Thyroid gland (tissue), 4 donors: ENCODE measurements at regions not wholly inside any gene's neighbourhood (a gene's known extent, or its start where the extent isn't known, plus 50 kb on each side); places are given as distances from the start of the nearest gene placed in this dataset.
"Not testable (repeated sequence)": the region's sequence is repeated elsewhere in the genome, so short reads cannot be mapped to it uniquely, and the experiment has no call there.

Source experiments
- DNase-seq, 2 donors: peaks; one replicate each; pipeline ENCODE4 v3.0.0-alpha.2; 2019
- H3K27ac ChIP-seq, 3 donors: fragments of 200-600 bp; sonication (generic); 1 replicate in 2 of 3; 2 replicates in 1 of 3; pipeline ENCODE4 v1.5.1; 2016 to 2019; ENCODE audit warnings: mild to moderate bottlenecking in 1 of 3, moderate library complexity in 1 of 3
- H3K27me3 ChIP-seq: fragments of 200-600 bp; sonication (generic); one replicate; pipeline ENCODE4 v1.5.1; 2019
- H3K36me3 ChIP-seq, 2 donors: fragments of 200-600 bp; sonication (generic); one replicate each; pipeline ENCODE4 v1.5.1; 2016 to 2019
- H3K4me1 ChIP-seq, 2 donors: fragments of 200-600 bp; sonication (generic); one replicate each; pipeline ENCODE4 v1.5.1; 2017 to 2019
- H3K4me3 ChIP-seq, 3 donors: fragments of 200-600 bp; sonication (generic); replicated peaks in 1 of 3; 1 replicate in 2 of 3; 2 replicates in 1 of 3; pipeline ENCODE4 v1.5.1; 2016; ENCODE audit warnings: mild to moderate bottlenecking in 1 of 3
- H3K9me3 ChIP-seq: fragments of 200-600 bp; sonication (generic); one replicate; pipeline ENCODE4 v1.5.1; 2017
- CTCF ChIP-seq, 6 experiments: fragments of 200-600 bp in 3 of 6; fragments of 450-650 bp in 3 of 6; sonication (generic) in 3 of 6; IDR thresholded peaks; one replicate each; pipeline ENCODE4 v1.5.1; 2016 to 2019; ENCODE audit warnings: antibody characterized with exemption in 6 of 6, mild to moderate bottlenecking in 2 of 6, inconsistent platforms in 1 of 6, moderate library complexity in 1 of 6
- POLR2A ChIP-seq, 2 donors: fragments of 450-650 bp; IDR thresholded peaks; one replicate each; pipeline ENCODE4 v1.6.1; 2017; ENCODE audit warnings: antibody characterized with exemption in 2 of 2, mild to moderate bottlenecking in 2 of 2, moderate library complexity in 1 of 2
- WGBS, 2 donors: methylation state at CpG; one replicate each; pipeline ENCODE4 v1.1.5; 2017; 5-methylcytosine and 5-hydroxymethylcytosine counted together
- intact Hi-C: fragments of 100-400 bp; cut with DNase I; formaldehyde crosslinking; loops from one replicate; pipeline ENCODE4 v1.15.1; 2023

DNA sequence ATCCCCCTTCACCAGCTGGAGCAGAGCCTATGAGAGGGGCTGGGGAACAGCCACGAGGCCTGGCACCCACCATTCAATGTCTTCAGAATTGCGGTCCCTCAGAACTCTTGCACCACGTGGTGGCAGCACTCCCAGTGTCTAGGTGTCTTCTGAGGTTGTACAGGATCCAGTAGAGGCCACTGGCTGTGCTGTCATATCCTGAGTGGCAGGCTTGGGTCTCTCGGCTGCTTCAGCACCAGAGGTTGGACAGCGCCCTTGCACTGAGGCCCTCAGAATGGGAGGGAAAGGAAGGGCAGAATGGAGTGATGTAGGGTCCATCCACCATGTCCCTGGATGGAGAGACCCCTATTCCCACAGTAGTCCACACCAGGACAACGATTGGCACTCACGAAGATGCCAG is 112.0 kb upstream of the TEKT4 start:
- Histone ChIP-seq H3K4me3 (no peak overlapping the region), H3K4me1 (no peaks in the 10 kb centered on the region), H3K27me3 (no peaks in the 10 kb centered on the region), H3K27ac (no peak overlapping the region), H3K9me3 (no peaks in the 10 kb centered on the region), H3K36me3 (no peaks in the 10 kb centered on the region)
- intact Hi-C loops, result no loop called here
- peak in 1 of 2 donors; percentile 14 for DNase-seq
- TF ChIP-seq CTCF (IDR thresholded peaks at IDR 0.05) (no peak), POLR2A (IDR thresholded peaks at IDR 0.05) (no peak)
- 25 to 29% methylated on average over 3 to 6 of the region's 7 CpGs for WGBS, 2 donors

DNA sequence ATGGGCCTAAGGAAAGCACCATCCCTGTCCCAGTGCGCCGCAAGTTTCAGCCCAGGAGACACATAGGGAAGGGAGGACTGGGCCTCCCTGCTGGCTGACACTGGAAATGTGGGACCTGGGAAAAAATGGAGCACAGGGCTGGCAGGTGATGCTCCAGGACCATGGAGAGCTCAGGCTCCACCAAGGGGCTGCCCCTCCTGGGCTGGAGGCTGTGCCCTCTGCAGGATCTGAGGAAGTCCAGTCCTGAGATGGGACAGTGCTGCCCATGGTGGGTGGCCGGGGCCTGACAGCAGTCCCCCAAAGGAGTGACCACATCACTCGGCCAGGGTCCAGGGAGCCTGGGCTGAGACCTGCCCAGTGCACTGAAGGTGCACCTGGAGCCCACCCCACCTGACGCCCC is 108.6 kb upstream of the TEKT4 start:
- WGBS, 2 donors, result 50 to 87% methylated on average over 4 to 5 of the region's 5 CpGs
- TF ChIP-seq CTCF (IDR thresholded peaks at IDR 0.05) (no peak), POLR2A (IDR thresholded peaks at IDR 0.05) (no peak)
- H3K36me3 ChIP-seq, result no peaks in the 10 kb centered on the region
- no peaks in the 10 kb centered on the region for H3K27me3 ChIP-seq
- intact Hi-C loops, result no loop called here
- H3K4me1 ChIP-seq, result no peaks in the 10 kb centered on the region
- no peak overlapping the region for H3K27ac ChIP-seq
- no peaks in the 10 kb centered on the region for H3K9me3 ChIP-seq
- no peak for DNase-seq
- H3K4me3 ChIP-seq, result no peak overlapping the region

DNA sequence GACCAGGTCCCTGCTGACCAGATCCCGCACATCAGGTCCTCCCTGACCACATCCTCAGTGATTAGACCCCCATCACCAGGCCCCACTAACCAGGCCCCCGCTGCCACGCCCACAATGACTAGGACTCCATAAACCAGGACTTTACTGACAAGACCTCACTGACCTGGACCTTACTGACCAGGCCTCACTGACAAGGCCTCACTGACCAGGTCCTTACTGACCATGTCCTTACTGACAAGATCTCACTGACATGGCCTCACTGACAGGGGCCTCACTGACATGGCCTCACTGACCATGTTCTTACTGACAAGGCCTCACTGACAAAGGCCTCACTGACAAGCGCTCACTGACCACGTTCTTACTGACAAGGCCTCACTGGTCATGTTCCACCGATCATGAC is 107.9 kb upstream of the TEKT4 start:
- Histone ChIP-seq H3K36me3 (no peaks in the 10 kb centered on the region), H3K27ac (no peak overlapping the region), H3K9me3 (no peaks in the 10 kb centered on the region), H3K4me1 (no peaks in the 10 kb centered on the region), H3K27me3 (no peaks in the 10 kb centered on the region), H3K4me3 (no peak overlapping the region)
- TF ChIP-seq CTCF (IDR thresholded peaks at IDR 0.05) (no peak), POLR2A (IDR thresholded peaks at IDR 0.05) (no peak)
- WGBS, 2 donors, result 91 to 97% methylated on average over 5 to 6 of the region's 6 CpGs
- DNase-seq, result no peak
- intact Hi-C loops, result no loop called here

GRCh38 chr2:94764331-94764730 is 106.9 kb upstream of the TEKT4 start:
- H3K4me3 ChIP-seq, H3K36me3 ChIP-seq, H3K27ac ChIP-seq, H3K27me3 ChIP-seq, H3K4me1 ChIP-seq, intact Hi-C loops, DNase-seq, H3K9me3 ChIP-seq: not testable (repeated sequence)
- WGBS, 2 donors, result 90 to 92% methylated on average over 3 of the region's 3 CpGs

DNA sequence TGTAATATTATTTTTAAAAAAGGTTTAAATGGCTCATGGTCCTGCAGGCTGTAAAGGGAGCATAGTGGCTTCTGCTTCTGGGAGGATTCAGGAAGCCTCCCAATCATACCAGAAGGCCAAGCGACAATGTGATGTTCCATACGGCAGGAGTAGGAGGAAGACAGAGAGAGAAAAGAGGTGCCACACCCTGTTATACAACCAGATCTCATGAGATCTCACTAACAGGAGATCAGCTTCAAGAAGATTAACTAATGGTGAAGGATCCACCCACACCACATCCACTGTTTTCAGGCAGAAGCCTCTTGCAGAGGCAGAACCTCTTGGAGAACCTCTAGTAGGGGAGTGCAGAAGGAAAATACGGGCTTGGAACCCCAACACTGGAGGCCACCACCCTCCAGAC is 103.9 kb upstream of the TEKT4 start:
- 92 to 93% methylated on average over 3 of the region's 3 CpGs for WGBS, 2 donors
- no peaks in the 10 kb centered on the region for H3K9me3 ChIP-seq
- intact Hi-C loops, result no loop called here
- H3K36me3 ChIP-seq, result no peaks in the 10 kb centered on the region
- no peak overlapping the region for H3K4me3 ChIP-seq
- DNase-seq, result no peak
- H3K4me1 ChIP-seq, result no peaks in the 10 kb centered on the region
- no peaks in the 10 kb centered on the region for H3K27me3 ChIP-seq
- TF ChIP-seq POLR2A (IDR thresholded peaks at IDR 0.05) (no peak), CTCF (IDR thresholded peaks at IDR 0.05) (no peak)
- no peak overlapping the region for H3K27ac ChIP-seq

- WGBS, 2 donors, result 75 to 90% methylated on average over 3 of the region's 3 CpGs
- H3K36me3 ChIP-seq, result no peaks in the 10 kb centered on the region
- no peak for TF ChIP-seq CTCF (IDR thresholded peaks at IDR 0.05)
- no peak for TF ChIP-seq POLR2A (IDR thresholded peaks at IDR 0.05)
- DNase-seq, result no peak
- H3K4me3 ChIP-seq, result no peak overlapping the region
- H3K4me1 ChIP-seq, result no peaks in the 10 kb centered on the region
- H3K27ac ChIP-seq, result no peak overlapping the region
- intact Hi-C loops, result no loop called here
- H3K27me3 ChIP-seq, result no peaks in the 10 kb centered on the region
- H3K9me3 ChIP-seq, result no peaks in the 10 kb centered on the region
These were observed 101.5 kb upstream of the TEKT4 start for GRCh38 chr2:94769733-94770132.
